ENCODE measurements at regions not wholly inside any gene's neighbourhood (a gene's known extent, or its start where the extent isn't known, plus 50 kb on each side); places are given as distances from the start of the nearest gene placed in this dataset.

DNA sequence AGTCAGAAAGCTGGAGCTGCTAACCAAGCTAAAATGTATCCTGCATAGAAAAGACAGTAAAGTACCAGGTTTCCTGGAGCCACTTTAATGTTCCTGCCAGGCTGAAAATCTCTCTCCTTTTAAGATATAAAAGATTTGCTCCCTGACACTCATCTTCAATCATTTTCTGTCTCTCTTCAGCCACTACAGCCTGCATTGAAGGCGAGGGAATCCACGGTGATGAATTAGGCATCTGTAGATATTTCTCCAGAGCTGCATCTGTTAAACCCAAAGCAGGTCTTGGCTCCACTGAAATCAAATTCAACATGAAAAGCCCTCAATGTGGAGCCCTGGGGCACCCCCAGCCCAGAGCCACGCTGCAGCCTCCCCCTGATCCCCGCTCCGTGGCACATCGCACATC, 94.7 kb upstream of the CRHR1 start:
- DNase-seq = no peak

DNA sequence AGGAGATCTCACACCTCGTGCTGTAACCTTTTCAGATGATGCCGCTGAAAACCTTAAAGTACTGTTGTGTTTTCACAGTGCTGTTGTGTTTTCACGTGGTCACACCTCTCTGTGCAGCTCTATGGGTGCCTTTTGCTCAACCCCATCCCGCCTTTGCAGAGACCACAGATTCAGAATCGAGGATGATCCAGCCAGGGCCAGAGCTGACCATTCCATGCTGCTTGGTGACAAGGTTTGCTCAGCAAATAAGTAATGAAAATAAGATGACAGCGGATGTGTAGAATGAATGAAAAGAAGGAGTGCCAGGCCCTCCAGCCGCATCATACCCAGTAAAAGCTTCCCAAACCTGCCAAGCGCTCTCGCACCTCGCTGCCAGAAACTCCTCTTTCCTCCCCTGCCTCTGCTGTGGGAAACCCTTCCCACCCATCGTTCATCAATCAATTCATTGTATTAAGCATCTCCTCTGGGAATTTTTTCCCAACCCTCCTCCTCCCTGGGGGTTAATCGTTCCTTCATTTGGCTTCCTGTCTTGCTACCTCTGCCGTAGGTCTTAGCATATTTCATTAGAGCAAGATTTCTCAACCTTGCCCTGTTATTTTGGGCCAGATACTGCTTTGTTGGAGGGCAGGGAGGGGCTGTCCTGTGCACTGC, 93.4 kb upstream of the CRHR1 start:
- DNase-seq = no peak

DNA sequence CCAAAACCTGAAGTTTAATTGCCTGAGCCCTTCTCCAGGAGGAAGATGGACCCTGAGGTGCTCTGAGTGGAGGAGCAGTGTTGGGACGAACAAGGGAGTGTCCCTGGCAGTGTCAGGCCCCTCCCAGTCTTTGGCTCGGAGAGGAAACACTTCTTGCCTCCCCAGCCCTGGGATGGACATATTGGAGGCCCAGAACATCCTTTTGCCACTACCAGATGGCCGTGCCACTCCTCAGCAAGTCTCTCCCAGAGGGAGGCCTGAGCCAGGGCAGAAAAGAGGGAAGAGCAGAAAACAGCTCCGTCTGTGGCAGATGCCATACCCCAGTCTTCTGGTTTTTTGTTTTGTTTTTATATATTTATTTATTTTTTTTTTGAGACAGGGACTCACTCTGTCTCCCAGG, 91.5 kb upstream of the CRHR1 start:
- DNase-seq = no peak

DNA sequence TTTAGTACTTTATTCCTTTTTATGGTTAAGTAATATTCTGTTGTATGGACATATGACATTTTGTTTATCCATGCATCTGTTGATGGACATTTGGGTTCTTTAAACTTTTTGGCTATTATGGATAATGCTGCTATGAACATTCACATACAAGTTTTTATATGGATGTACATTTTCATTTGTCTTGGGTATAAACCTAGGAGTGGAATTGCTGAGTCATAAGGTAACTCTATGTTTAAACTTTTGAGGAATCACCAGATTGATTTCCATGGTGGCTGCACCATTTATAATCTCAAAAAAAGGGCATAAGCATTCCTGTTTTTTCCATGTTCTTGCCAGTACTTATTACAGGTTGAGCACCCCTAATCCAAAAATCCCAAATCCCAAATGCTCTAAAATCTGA, 90.3 kb upstream of the CRHR1 start:
- DNase-seq = no peak

- no peak for DNase-seq
These were observed 87.7 kb upstream of the CRHR1 start for GRCh38 chr17:45696442-45696841.

DNA sequence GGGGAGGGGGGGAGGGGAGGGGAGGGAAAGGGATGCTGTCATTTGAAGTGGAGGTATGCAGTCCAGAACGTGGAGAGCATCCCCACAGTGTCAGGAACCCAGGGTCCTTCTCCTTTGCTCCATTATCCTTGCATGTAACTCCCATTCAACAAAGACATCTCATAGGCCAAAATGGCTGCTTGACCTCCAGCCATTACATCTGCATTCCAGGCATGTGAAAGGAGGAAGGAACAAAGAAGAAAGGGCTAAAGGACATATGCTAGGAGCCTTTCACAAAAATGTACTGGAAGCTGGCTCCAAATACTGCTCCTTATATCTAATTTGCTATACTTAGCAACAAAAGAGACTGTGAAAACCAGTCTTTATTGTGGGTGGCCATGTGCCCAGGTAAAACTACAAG, 87.0 kb upstream of the CRHR1 start:
- no peak for DNase-seq

DNA sequence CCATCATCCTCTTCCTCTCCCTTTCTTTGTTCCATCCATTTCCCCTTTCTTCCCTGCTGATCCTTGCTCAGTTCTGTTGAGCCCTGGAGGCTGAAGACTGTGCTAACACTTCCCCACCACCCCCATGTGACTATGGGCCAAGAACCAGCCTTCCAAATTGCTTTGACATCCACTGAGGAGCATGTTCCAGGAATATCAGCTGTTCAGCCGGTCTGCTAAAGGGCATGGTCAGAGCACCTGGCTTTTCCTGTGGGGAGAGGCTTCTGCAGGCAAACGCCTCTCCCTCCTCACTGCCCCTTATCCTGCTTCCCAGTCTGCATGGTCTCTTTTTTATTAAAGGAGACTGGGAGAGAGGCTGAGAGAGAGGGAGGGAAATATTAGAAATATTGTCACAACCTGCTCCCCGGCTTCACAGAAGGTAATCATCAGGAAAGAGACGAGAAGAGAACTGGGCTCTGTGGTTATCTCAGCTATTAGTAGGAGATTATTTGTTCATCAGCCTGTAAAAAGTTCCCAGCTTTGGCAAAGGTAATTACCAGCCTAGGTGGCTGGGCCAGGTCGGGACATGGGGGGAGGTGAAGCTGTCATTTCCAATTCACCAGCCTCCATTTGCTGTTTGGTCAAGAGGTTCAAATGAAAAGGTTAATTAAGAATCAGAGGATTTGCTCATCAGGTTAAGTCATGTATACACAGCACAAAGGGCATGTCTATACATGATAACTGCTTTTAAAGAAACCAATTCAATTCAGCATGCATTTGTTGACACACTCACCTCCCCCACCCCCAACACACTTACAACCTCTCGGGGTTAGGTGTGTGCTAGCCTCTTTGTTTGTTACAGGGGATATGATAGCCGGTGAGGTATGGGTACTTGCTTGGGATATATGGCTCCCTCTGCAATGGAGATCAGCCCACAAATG, 83.7 kb upstream of the CRHR1 start:
- no peak for DNase-seq

DNA sequence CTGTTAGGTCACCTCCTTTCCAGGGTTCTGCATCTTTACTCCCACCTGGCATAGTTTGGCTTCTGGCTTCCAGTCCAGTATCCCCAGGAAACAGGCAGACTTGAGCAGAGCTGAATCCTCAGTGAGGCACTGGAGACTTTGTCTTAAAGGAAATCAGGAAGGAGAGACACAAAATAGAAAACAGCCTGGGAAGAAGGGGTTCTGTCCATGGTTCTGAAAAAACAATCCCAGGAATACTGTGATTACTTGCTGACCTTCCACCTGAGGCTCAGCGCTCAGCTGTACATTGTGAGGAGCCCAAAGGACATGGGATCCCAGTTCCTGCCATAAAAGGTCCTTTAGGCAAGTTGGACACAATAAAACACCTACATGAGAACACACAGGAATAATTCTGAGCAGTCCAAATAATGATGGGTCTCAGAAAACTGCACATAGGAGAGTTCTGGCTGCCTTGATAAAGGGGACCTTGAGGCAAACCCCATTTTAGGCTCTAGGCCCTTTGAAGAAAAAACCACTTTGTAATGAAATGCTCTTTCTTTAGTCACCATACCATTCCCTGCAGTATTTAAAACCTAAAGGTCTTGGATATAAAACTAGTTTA, 81.4 kb upstream of the CRHR1 start:
- DNase-seq = no peak

- DNase-seq = no peak
These were observed 80.8 kb upstream of the CRHR1 start for GRCh38 chr17:45703348-45703747.

DNA sequence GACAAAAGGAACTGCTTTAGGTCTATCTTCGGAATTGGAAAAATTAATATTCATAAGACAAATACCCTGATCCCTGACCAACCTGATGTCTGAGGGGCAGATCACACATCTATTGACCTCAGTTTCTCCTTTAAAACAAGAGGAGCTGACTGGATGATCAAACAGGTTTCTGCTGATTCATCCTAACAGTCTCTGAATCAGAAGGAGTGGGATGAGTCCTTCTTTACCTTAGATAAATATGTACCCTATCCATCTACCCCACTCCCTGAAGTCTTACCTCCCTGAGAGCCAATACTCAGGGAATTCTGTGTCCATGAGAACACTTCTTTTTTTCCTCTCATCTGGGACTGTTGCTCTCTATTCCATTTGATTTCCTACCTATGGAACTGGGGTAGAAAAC, 80.3 kb upstream of the CRHR1 start:
- no peak for DNase-seq

GRCh38 chr17:45704251-45704650, 79.9 kb upstream of the CRHR1 start:
- no peak for DNase-seq

DNA sequence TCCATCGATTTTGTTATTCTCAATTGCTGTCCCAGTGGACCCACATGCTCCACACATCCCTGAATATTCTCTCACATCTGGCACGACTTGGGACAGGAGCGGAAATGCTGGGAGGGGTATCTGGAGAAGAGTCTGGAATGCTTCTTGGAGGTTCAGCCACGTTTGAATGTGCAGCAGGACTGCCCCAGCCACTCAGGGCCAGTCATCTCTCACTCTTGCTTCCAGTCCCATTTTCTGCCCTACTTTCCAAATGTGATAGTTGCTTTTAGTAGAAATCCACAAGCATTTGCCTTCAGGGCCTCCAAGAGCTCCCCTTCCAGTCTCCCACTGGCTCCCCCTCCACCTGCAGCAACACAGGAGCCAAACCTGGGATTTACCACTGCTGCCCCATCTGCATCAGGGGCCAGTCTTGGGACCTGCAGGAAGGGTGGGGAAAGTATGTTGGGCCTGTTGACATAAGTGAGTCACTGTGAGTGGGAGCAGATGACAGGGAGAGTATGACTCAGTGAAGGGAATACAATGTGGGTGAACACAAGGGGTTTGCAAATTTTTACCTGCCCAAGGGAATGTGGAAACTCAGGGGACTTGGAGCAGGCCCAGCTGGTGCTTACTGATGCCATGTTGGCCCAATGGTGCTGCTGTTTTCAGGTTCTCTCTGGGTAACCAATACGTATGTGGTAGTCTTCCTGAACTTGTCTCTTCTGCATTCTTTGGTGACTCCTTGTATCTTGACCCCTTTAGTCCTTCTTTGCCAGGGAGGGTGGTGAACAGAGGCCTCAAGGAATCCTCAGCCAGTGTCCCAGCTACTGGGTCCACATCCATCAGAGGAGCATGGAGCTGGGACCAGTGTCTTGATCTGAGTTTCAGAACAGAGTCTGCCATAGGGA, 78.8 kb upstream of the CRHR1 start:
- no peak for DNase-seq

DNA sequence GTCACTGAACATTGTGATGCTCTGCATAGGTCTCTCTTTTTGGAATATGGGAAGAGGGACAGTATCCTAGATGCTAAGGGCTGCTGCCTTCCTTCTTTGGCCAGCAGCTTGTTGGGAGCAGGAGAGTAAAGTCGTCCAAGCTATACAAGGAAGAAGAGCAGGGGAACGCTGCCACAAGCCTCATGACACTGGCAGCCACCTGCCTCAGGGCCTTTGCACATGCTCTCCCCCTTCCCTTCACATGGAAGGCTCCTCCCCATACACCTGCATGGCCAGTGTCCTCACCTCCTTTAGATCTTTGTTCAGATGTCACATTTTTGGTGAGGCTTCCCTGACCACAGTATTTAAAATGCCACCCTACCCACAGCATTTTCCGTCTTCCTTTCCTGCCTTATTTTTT, 78.1 kb upstream of the CRHR1 start:
- no peak for DNase-seq

GRCh38 chr17:45708707-45709290, 75.3 kb upstream of the CRHR1 start:
- no peak for DNase-seq

DNA sequence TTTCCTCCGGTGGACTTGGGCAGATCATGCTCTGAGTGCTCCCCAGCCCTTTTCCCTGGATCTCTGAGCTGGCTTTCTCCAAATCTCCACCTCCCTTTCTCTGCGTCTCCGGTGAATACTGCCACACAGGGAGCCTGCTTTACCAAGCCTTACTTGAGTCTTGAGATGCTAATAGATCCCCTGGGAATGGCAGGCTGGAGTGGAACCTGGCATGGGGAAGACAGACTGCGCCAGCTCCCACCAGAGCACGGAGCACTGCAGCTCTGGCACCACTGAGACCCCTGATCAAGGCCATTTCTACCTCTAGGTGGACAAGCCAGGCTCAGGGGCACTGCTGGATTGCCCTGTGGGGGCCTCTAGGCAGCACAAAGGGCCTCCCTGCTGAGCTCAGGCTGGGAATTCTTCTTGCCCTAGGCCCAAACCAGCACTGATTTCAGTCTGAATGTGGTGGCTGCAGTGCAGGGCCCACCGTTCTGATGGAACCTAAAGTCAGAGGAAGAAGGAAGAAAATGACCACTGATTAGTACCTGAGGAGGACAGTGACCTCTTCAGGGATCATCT, 74.3 kb upstream of the CRHR1 start:
- no peak for DNase-seq

GRCh38 chr17:45715787-45716186, 68.3 kb upstream of the CRHR1 start:
- no peak for DNase-seq

DNA sequence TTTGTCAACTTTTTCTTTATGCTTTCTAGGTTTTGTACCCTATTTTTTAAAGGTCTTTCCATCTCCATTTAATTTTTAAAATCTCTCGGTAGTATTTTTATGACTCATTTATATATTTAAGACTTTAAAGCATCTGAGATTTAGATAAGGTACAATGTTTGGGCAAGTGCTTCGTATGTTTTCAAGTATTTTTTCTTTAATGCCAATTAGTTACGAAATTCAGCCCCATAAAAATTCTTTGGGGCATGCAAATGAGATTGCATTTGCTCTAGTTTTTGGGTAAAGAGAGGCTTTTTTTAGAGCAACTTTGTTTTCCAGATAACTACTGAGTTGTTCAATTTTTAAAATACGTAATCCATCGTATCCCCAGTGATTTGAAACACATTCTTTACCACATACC, 65.3 kb upstream of the CRHR1 start:
- DNase-seq = no peak

DNA sequence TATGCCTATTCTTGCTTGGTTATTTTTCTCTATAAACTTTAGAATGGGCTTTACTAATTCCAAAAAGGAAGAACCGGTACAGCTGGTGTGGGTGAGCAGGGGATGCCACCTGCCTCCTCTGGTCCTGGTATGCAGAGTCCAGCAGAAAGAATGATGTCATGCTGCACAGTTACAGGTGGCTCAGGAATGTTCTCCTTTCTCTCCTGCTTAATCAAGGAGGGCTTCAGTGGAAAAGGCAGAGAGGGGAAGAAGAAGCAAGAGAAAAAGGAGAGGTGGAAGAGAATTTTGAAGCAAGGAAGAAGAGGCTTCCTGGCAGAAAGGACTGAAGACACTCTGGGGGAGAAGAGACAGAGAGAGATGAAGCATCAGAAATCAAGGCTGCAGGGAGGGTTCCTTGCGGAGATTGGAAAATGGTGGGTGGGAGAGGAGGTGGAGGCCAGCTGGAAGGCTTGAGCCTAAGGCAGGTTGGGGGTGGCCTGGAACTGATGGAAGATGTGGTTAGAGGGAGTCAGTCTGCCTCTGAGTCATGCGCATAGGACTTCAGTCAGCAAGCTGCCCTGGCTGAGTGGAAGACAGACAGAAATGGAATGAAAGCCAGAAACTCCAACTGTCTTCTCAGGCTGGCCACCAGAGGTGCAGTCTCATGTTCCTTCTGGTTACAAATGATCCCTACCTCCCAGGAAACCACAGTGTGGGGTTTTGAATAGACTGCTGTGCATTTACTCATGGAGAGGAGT, 64.6 kb upstream of the CRHR1 start:
- DNase-seq = no peak

- DNase-seq = no peak
These were observed 63.7 kb upstream of the CRHR1 start for GRCh38 chr17:45720386-45720785.

- DNase-seq = no peak
These were observed 62.0 kb upstream of the CRHR1 start for GRCh38 chr17:45722161-45722560.

DNA sequence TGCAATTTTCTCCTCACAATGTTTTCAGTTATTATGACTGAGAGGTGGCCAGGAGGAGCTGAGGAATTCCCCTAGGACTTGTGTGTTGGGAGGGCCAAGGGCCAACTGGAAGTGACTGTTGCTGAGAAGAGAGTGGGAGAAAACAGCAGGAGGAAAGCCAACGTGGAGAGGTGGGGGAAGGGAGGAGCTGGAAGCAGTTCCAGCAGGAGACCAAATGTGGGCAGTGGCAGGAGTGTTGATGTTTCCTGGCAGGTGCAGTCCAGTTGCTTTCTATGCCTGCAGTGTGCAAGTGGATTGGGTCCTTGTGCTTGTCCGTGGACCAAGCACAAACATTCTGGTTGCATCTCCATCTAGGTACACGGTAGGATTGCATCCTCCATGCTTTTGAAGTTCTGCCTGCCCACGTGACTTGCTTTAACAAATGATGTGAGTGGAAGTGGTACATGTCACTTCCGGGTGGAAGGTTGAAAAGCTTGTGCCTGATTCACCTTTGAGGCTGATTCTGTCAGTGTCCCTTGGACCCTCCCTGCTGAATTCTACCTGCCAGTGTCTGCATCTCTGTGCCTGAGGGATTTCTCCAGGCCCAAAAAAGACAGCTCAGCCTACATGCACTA, 54.7 kb upstream of the CRHR1 start:
- no peak for DNase-seq
